Loucy (cell line): ENCODE measurements at regions not wholly inside any gene's neighbourhood (a gene's known extent, or its start where the extent isn't known, plus 50 kb on each side); places are given as distances from the start of the nearest gene placed in this dataset.

ENCODE experiments used
- H2AFZ ChIP-seq: fragments of 200-600 bp; sonication (generic); 2 replicates; pipeline ENCODE4 v1.6.0; 2016; ENCODE audit warnings: antibody characterized with exemption, mild to moderate bottlenecking, low read length, moderate library complexity
- H3F3A ChIP-seq: fragments of 200-600 bp; 2 replicates; pipeline ENCODE4 v1.6.0; 2016; ENCODE audit warnings: antibody characterized with exemption, low read depth, mild to moderate bottlenecking
- H3K27me3 ChIP-seq: fragments of 200-600 bp; sonication (generic); 2 replicates; pipeline ENCODE4 v1.6.1; 2014; ENCODE audit warnings: low read length, mild to moderate bottlenecking; ENCODE audit not compliant: insufficient read depth, poor library complexity, severe bottlenecking
- H3K36me3 ChIP-seq: fragments of 200-600 bp; sonication (generic); 2 replicates; pipeline ENCODE4 v1.6.1; 2016; ENCODE audit warnings: low read length; ENCODE audit not compliant: insufficient read depth
- H3K4me1 ChIP-seq: fragments of 200-600 bp; sonication (generic); 2 replicates; pipeline ENCODE4 v1.5.1; 2014; ENCODE audit warnings: low read length, mild to moderate bottlenecking; ENCODE audit not compliant: insufficient read depth, poor library complexity, severe bottlenecking
- H3K4me2 ChIP-seq: fragments of 200-600 bp; sonication (generic); 2 replicates; pipeline ENCODE4 v1.6.0; 2014; ENCODE audit warnings: antibody characterized with exemption, low read length, low read depth, mild to moderate bottlenecking; ENCODE audit not compliant: poor library complexity, severe bottlenecking
- H3K4me3 ChIP-seq: fragments of 200-600 bp; sonication (generic); 2 replicates; pipeline ENCODE4 v1.5.1; 2014; ENCODE audit warnings: low read length, mild to moderate bottlenecking, mixed read lengths; ENCODE audit not compliant: poor library complexity, severe bottlenecking
- H3K79me2 ChIP-seq: fragments of 200-600 bp; sonication (generic); 2 replicates; pipeline ENCODE4 v1.6.1; 2014; ENCODE audit warnings: low read length; ENCODE audit not compliant: insufficient read depth
- H3K9ac ChIP-seq: fragments of 200-600 bp; sonication (generic); 2 replicates; pipeline ENCODE4 v1.6.0; 2014; ENCODE audit warnings: mild to moderate bottlenecking, low read depth, low read length, moderate library complexity; ENCODE audit not compliant: poor library complexity, severe bottlenecking
- H3K9me2 ChIP-seq: fragments of 200-600 bp; sonication (generic); replicated peaks from 2 replicates; pipeline ENCODE4 v1.6.1; 2016; ENCODE audit warnings: low read depth, low read length, mixed read lengths
- H3K9me3 ChIP-seq: fragments of 200-600 bp; sonication (generic); 2 replicates; pipeline ENCODE4 v1.6.1; 2014; ENCODE audit warnings: mild to moderate bottlenecking, antibody characterized with exemption, low read length, low read depth; ENCODE audit not compliant: insufficient read depth
- H4K20me1 ChIP-seq: fragments of 200-600 bp; sonication (generic); 2 replicates; pipeline ENCODE4 v1.6.0; 2014; ENCODE audit warnings: antibody characterized with exemption, low read length, mild to moderate bottlenecking; ENCODE audit not compliant: insufficient read depth, poor library complexity, severe bottlenecking
- CTCF ChIP-seq: fragments of 200-600 bp; sonication (generic); conservative IDR thresholded peaks from 2 replicates; pipeline ENCODE4 v1.5.1; 2014; ENCODE audit warnings: mild to moderate bottlenecking, antibody characterized with exemption, low read length
- EZH2phosphoT487 ChIP-seq: fragments of 200-600 bp; IDR thresholded peaks from 2 replicates; pipeline ENCODE4 v1.6.1; 2018; ENCODE audit warnings: antibody characterized with exemption, mild to moderate bottlenecking, moderate library complexity, borderline replicate concordance

- Histone ChIP-seq H2AFZ (no peak overlapping the region), H3K36me3 (no peaks in the 10 kb centered on the region), H3K9me2 (no peaks in the 10 kb centered on the region), H3K4me1 (peaks cover 5% of the 10 kb centered on the region), H3K79me2 (no peaks in the 10 kb centered on the region), H3K27me3 (no peaks in the 10 kb centered on the region), H3K4me2 (no peak overlapping the region), H3K9ac (no peak overlapping the region), H4K20me1 (no peaks in the 10 kb centered on the region), H3K9me3 (no peaks in the 10 kb centered on the region), H3K4me3 (no peak overlapping the region), H3F3A (no peaks in the 10 kb centered on the region)
- TF ChIP-seq EZH2phosphoT487 (no peak), CTCF (no peak)
Observed at GRCh38 chr4:133938061-133938460, 263.5 kb downstream of the PABPC4L start.

- H3K27me3 ChIP-seq = no peaks in the 10 kb centered on the region
- H2AFZ ChIP-seq = no peak overlapping the region
- no peaks in the 10 kb centered on the region for H3K79me2 ChIP-seq
- H3F3A ChIP-seq = no peaks in the 10 kb centered on the region
- H3K4me1 ChIP-seq = peaks cover 5% of the 10 kb centered on the region
- no peaks in the 10 kb centered on the region for H3K9me3 ChIP-seq
- TF ChIP-seq CTCF (no peak), EZH2phosphoT487 (no peak)
- H3K9ac ChIP-seq = no peak overlapping the region
- H3K36me3 ChIP-seq = no peaks in the 10 kb centered on the region
- no peaks in the 10 kb centered on the region for H3K9me2 ChIP-seq
- H4K20me1 ChIP-seq = no peaks in the 10 kb centered on the region
- H3K4me3 ChIP-seq = no peak overlapping the region
- no peak overlapping the region for H3K4me2 ChIP-seq
Observed at GRCh38 chr4:133929531-133930239, 271.9 kb downstream of the PABPC4L start.

- H3K27me3 ChIP-seq = no peaks in the 10 kb centered on the region
- no peaks in the 10 kb centered on the region for H3F3A ChIP-seq
- H3K4me2 ChIP-seq = no peak overlapping the region
- no peak overlapping the region for H2AFZ ChIP-seq
- TF ChIP-seq CTCF (peak; percentile 54), EZH2phosphoT487 (no peak)
- no peaks in the 10 kb centered on the region for H3K36me3 ChIP-seq
- H3K9me2 ChIP-seq = no peaks in the 10 kb centered on the region
- no peak overlapping the region for H3K4me3 ChIP-seq
- H3K4me1 ChIP-seq = no peaks in the 10 kb centered on the region
- no peaks in the 10 kb centered on the region for H3K9me3 ChIP-seq
- no peaks in the 10 kb centered on the region for H4K20me1 ChIP-seq
- no peak overlapping the region for H3K9ac ChIP-seq
- no peaks in the 10 kb centered on the region for H3K79me2 ChIP-seq
Observed at GRCh38 chr4:133921280-133922195, 280.1 kb downstream of the PABPC4L start.
